Smooth muscle cell (in vitro differentiated cells): ENCODE measurements at regions not wholly inside any gene's neighbourhood (a gene's known extent, or its start where the extent isn't known, plus 50 kb on each side); places are given as distances from the start of the nearest gene placed in this dataset.

Experiments used
- DNase-seq: peaks from one replicate; lab custom pipeline; 2025; ENCODE audit not compliant: unreplicated experiment; lab: John Stamatoyannopoulos, UW
- H2AFZ ChIP-seq: fragments of 200-600 bp; sonication (generic); 2 replicates; pipeline ENCODE4 v1.6.0; 2016; ENCODE audit warnings: antibody characterized with exemption, low read depth, mild to moderate bottlenecking
- H3F3A ChIP-seq: fragments of 200-600 bp; sonication (generic); 2 replicates; pipeline ENCODE4 v1.6.0; 2017; ENCODE audit warnings: antibody characterized with exemption, low read depth
- H3K27ac ChIP-seq: fragments of 200-600 bp; sonication (generic); 2 replicates; pipeline ENCODE4 v1.5.1; 2016; ENCODE audit warnings: low read depth, mild to moderate bottlenecking
- H3K27me3 ChIP-seq: fragments of 200-600 bp; sonication (generic); 2 replicates; pipeline ENCODE4 v1.6.1; 2016; ENCODE audit warnings: low read depth, mild to moderate bottlenecking
- H3K36me3 ChIP-seq: fragments of 200-600 bp; sonication (generic); 2 replicates; pipeline ENCODE4 v1.5.1; 2016; ENCODE audit warnings: low read depth
- H3K4me1 ChIP-seq: fragments of 200-600 bp; sonication (generic); 2 replicates; pipeline ENCODE4 v1.5.1; 2016; ENCODE audit warnings: low read depth
- H3K4me2 ChIP-seq: fragments of 200-600 bp; sonication (generic); 2 replicates; pipeline ENCODE4 v1.6.0; 2016; ENCODE audit warnings: mild to moderate bottlenecking
- H3K4me3 ChIP-seq: fragments of 200-600 bp; sonication (generic); 2 replicates; pipeline ENCODE4 v1.5.1; 2016; ENCODE audit warnings: mild to moderate bottlenecking
- H3K79me2 ChIP-seq: fragments of 200-600 bp; sonication (generic); 2 replicates; pipeline ENCODE4 v1.6.0; 2016; ENCODE audit warnings: low read depth, mild to moderate bottlenecking
- H3K9ac ChIP-seq: fragments of 200-600 bp; sonication (generic); 2 replicates; pipeline ENCODE4 v1.6.0; 2016; ENCODE audit warnings: low read depth
- H3K9me3 ChIP-seq: fragments of 200-600 bp; sonication (generic); replicated peaks from 2 replicates; pipeline ENCODE4 v1.5.1; 2016; ENCODE audit warnings: low read depth
- H4K20me1 ChIP-seq: fragments of 200-600 bp; sonication (generic); 2 replicates; pipeline ENCODE4 v1.6.0; 2016; ENCODE audit warnings: low read depth
- WGBS: methylation state at CpG from one replicate; pipeline ENCODE4 v1.1.7; 2016; ENCODE audit warnings: low lambda C conversion rate; 5-methylcytosine and 5-hydroxymethylcytosine counted together
- TF ChIP-seq, protein P1 (sequence below): fragments of 200-600 bp; sonication (generic); IDR thresholded peaks from 2 replicates; pipeline ENCODE4 v1.5.1; 2017; ENCODE audit warnings: borderline replicate concordance, mild to moderate bottlenecking, antibody characterized with exemption; ENCODE audit not compliant: insufficient read depth, poor library complexity, severe bottlenecking

DNA sequence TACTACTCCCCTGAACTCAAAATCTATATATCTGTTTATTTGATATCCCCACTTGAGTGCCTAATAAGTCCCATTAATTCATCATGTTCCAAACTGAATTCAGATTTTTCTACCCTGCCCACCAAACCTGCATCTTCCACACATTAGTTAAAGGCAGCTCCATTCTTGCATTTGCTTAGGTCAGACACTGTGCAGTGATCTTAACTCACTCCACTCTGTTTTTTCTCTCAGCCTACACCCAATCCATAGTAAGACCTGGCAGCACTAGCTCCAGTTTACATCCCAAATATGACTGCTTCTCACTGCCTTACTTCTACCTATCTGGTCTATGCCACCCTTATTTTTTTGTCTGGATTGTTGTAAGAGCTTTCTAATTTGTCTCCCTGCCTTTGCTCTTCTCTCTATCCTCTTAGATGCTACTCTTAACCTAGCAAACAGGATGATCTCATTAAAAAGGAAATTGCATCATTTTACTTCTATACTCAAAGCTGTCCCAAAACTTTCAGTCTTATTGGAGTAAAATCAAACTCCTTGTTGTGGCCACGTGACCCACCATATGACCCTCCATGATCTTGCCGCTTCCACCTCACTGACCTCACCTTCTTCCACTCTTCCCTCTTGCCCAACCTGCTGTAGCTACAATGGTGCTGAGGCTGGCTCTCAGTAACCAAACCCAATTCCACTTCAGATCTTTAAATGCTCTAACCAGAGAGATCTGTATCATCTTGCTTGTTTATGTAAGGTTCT lies 274.9 kb upstream of the FANCL start:
- peak overlapping the region; percentile 28 for H2AFZ ChIP-seq
- no peaks in the 10 kb centered on the region for H3K36me3 ChIP-seq
- TF ChIP-seq, protein P1, sequence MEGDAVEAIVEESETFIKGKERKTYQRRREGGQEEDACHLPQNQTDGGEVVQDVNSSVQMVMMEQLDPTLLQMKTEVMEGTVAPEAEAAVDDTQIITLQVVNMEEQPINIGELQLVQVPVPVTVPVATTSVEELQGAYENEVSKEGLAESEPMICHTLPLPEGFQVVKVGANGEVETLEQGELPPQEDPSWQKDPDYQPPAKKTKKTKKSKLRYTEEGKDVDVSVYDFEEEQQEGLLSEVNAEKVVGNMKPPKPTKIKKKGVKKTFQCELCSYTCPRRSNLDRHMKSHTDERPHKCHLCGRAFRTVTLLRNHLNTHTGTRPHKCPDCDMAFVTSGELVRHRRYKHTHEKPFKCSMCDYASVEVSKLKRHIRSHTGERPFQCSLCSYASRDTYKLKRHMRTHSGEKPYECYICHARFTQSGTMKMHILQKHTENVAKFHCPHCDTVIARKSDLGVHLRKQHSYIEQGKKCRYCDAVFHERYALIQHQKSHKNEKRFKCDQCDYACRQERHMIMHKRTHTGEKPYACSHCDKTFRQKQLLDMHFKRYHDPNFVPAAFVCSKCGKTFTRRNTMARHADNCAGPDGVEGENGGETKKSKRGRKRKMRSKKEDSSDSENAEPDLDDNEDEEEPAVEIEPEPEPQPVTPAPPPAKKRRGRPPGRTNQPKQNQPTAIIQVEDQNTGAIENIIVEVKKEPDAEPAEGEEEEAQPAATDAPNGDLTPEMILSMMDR, result no peak
- no peaks in the 10 kb centered on the region for H3K4me1 ChIP-seq
- H4K20me1 ChIP-seq, result no peaks in the 10 kb centered on the region
- no peak overlapping the region for H3K4me2 ChIP-seq
- H3K4me3 ChIP-seq, result no peak overlapping the region
- WGBS, result 98% methylated on average over 2 of the region's 2 CpGs
- no peak overlapping the region for H3K9ac ChIP-seq
- H3K9me3 ChIP-seq, result no peaks in the 10 kb centered on the region
- no peaks in the 10 kb centered on the region for H3F3A ChIP-seq
- H3K27me3 ChIP-seq, result no peaks in the 10 kb centered on the region
- no peaks in the 10 kb centered on the region for H3K79me2 ChIP-seq
- no peak for DNase-seq
- no peak overlapping the region for H3K27ac ChIP-seq

GRCh38 chr2:58514252-58514651 lies 273.1 kb upstream of the FANCL start:
- H3K4me1 ChIP-seq, result no peaks in the 10 kb centered on the region
- TF ChIP-seq, protein P1, result no peak

GRCh38 chr2:58512878-58513277 lies 271.8 kb upstream of the FANCL start:
- Histone ChIP-seq H3K9ac (no peak overlapping the region), H3K27ac (no peak overlapping the region), H3K4me2 (no peak overlapping the region), H3K79me2 (no peaks in the 10 kb centered on the region), H3K36me3 (no peaks in the 10 kb centered on the region), H4K20me1 (no peaks in the 10 kb centered on the region), H3K4me3 (no peak overlapping the region), H2AFZ (no peak overlapping the region), H3F3A (no peaks in the 10 kb centered on the region), H3K4me1 (peaks cover 3% of the 10 kb centered on the region), H3K27me3 (no peaks in the 10 kb centered on the region), H3K9me3 (no peaks in the 10 kb centered on the region)
- TF ChIP-seq, protein P1, result no peak
- DNase-seq, result no peak
- WGBS, result 87% methylated on average over 1 of the region's 1 CpG

More at GRCh38 chr2:58514252-58514651, 273.1 kb upstream of the FANCL start:
- Histone ChIP-seq H3F3A (no peaks in the 10 kb centered on the region), H3K79me2 (no peaks in the 10 kb centered on the region), H3K9me3 (no peaks in the 10 kb centered on the region), H3K27ac (no peak overlapping the region), H3K4me2 (no peak overlapping the region), H3K4me3 (no peak overlapping the region), H4K20me1 (no peaks in the 10 kb centered on the region), H2AFZ (no peak overlapping the region), H3K9ac (no peak overlapping the region), H3K36me3 (no peaks in the 10 kb centered on the region), H3K27me3 (no peaks in the 10 kb centered on the region)
- DNase-seq, result no peak

DNA sequence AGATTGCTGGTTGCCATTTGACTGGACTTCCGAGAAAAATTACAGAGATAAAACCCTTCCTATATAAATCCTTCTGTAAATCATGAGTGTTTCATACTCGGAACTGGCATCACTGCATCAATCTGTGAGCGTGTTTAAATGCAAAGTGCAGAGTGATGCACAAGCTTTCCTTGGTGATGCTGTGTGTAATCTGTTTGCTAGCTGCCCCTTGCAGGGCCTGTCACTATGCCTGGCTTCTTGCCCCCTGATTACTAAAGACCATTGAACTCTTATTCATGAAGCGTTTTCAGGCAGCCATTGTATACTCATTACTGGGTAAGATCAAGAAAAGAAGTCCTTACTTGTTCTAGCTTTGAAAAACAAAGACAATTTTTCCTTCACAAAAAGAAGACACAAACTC lies 266.9 kb upstream of the FANCL start:
- Histone ChIP-seq H3K9me3 (no peaks in the 10 kb centered on the region), H3K4me3 (no peak overlapping the region), H3K4me1 (peaks cover 7% of the 10 kb centered on the region), H2AFZ (no peak overlapping the region), H3F3A (no peaks in the 10 kb centered on the region), H4K20me1 (no peaks in the 10 kb centered on the region), H3K27ac (no peak overlapping the region), H3K27me3 (no peaks in the 10 kb centered on the region), H3K9ac (no peak overlapping the region), H3K79me2 (no peaks in the 10 kb centered on the region), H3K36me3 (no peaks in the 10 kb centered on the region), H3K4me2 (no peak overlapping the region)
- DNase-seq, result no peak
- TF ChIP-seq, protein P1, result no peak
- 78% methylated on average over 4 of the region's 4 CpGs for WGBS
